ENCODE measurements at regions not wholly inside any gene's neighbourhood (a gene's known extent, or its start where the extent isn't known, plus 50 kb on each side); places are given as distances from the start of the nearest gene placed in this dataset.

DNA sequence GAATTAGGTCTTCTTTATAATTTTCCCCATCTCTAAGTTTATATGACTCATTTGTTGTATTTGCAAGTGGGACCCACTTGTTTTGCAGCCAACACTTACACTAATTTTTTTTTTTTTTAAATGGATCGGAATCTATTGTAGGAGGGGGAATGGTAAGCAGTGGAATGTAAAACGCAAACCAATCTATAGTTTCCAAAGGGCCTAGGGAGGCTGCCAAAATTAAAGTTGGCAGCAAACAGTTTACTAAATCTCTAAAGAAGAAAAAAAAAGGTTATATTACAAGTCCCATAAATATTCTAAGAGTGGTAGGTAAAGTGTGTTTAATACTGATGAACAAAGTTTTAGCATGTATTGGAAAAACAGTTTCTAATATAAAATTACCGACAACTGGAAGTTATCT lies 416.8 kb upstream of the SALL1 start:
- no peak for DNase-seq (ENCODE audit: low read depth, low spot score)
- RAD21 ChIA-PET (ENCODE audit: low non-redundant PET in 1 of 2, low total read pairs in 2 of 2, uncharacterized antibody in 2 of 2, unreplicated experiment in 2 of 2): no interaction called here
- intact Hi-C loops (cut with micrococcal nuclease): no loop called here
- no TSS peak for BruUV-seq (replicated peaks)
- Histone ChIP-seq H3K9me3 (ENCODE audit: control insufficient read depth in 1 of 2, insufficient read depth in 1 of 2, low read depth in 1 of 2, low read length in 2 of 2) (peaks cover 6 to 9% of the 10 kb centered on the region in 2 experiments; a peak in 2 of 4 replicates), H3K4me3 (replicated peaks in 1 of 2; ENCODE audit: low read depth in 1 of 2, low read length in 2 of 2) (no peak overlapping the region), H3K4me2 (ENCODE audit: low read length) (no peak overlapping the region), H3K27me3 (ENCODE audit: insufficient read depth, low read length) (no peaks in the 10 kb centered on the region), H3K79me2 (ENCODE audit: insufficient read depth, low read length) (no peaks in the 10 kb centered on the region), H3K27ac (ENCODE audit: low read depth, low read length) (no peak overlapping the region), H3K4me1 (ENCODE audit: control insufficient read depth in 1 of 2, insufficient read depth in 2 of 2, low read length in 2 of 2) (no peaks in the 10 kb centered on the region), H3K9me2 (ENCODE audit: insufficient read depth) (no peaks in the 10 kb centered on the region), H3K36me3 (ENCODE audit: control insufficient read depth in 1 of 2, insufficient read depth in 2 of 2, low read length in 2 of 2) (no peaks in the 10 kb centered on the region), H2AFZ (ENCODE audit: low read depth, low read length, poor library complexity, severe bottlenecking) (no peak overlapping the region), H4K20me1 (ENCODE audit: insufficient read depth) (no peaks in the 10 kb centered on the region), H3K9ac (ENCODE audit: low read length) (no peak overlapping the region)
- POLR2A ChIA-PET: no interaction called here
- no peak for TF ChIP-seq CTCF (IDR thresholded peaks at IDR 0.05 in 2 of 3, conservative IDR thresholded peaks at IDR 0.05 in 1 of 3; ENCODE audit: borderline replicate concordance in 1 of 3, insufficient read depth in 1 of 3, low read depth in 2 of 3, low read length in 2 of 3)
- CTCF ChIA-PET: no interaction called here
- ATAC-seq: no peak

DNA sequence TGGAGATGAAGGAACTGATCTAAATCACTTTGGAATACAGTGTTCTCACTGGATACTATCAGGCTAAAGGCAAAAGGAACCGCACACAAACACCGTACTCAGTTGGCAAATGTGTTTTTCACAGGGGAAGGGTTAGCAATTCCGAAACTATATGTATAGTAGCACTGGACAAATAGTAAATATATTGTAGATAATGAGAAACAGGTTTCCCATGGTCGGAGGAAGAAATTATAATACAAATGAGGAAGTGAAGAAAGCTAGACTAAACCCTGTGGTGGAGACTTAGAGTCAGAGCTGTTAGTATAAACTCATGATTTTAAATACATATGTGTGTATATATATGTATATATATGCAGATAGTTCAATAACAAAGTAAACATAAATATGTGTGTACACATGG lies 414.1 kb upstream of the SALL1 start:
- intact Hi-C loops (cut with micrococcal nuclease): no loop called here
- H3K27ac ChIP-seq (ENCODE audit: low read depth, low read length): no peak overlapping the region
- DNase-seq (ENCODE audit: low read depth, low spot score): no peak
- H3K27me3 ChIP-seq (ENCODE audit: insufficient read depth, low read length): no peaks in the 10 kb centered on the region
- ChIA-PET POLR2A (no interaction called here), RAD21 (ENCODE audit: low non-redundant PET in 1 of 2, low total read pairs in 2 of 2, uncharacterized antibody in 2 of 2, unreplicated experiment in 2 of 2) (no interaction called here), CTCF (no interaction called here)
- no peaks in the 10 kb centered on the region for H4K20me1 ChIP-seq (ENCODE audit: insufficient read depth)
- peaks cover 5 to 6% of the 10 kb centered on the region in 2 experiments; a peak in 2 of 4 replicates for H3K9me3 ChIP-seq (ENCODE audit: control insufficient read depth in 1 of 2, insufficient read depth in 1 of 2, low read depth in 1 of 2, low read length in 2 of 2)
- no TSS peak for BruUV-seq (replicated peaks)
- no peaks in the 10 kb centered on the region for H3K36me3 ChIP-seq (ENCODE audit: control insufficient read depth in 1 of 2, insufficient read depth in 2 of 2, low read length in 2 of 2)
- no peak overlapping the region for H3K4me3 ChIP-seq (replicated peaks in 1 of 2; ENCODE audit: low read depth in 1 of 2, low read length in 2 of 2)
- no peaks in the 10 kb centered on the region for H3K79me2 ChIP-seq (ENCODE audit: insufficient read depth, low read length)
- H3K9ac ChIP-seq (ENCODE audit: low read length): no peak overlapping the region
- no peak overlapping the region for H3K4me2 ChIP-seq (ENCODE audit: low read length)
- no peak overlapping the region for H2AFZ ChIP-seq (ENCODE audit: low read depth, low read length, poor library complexity, severe bottlenecking)
- ATAC-seq: no peak
- no peaks in the 10 kb centered on the region for H3K9me2 ChIP-seq (ENCODE audit: insufficient read depth)
- no peaks in the 10 kb centered on the region for H3K4me1 ChIP-seq (ENCODE audit: control insufficient read depth in 1 of 2, insufficient read depth in 2 of 2, low read length in 2 of 2)
- TF ChIP-seq SRF (IDR thresholded peaks at IDR 0.05; ENCODE audit: low read depth) (no peak), RAD21 (IDR thresholded peaks at IDR 0.05; ENCODE audit: low read depth) (no peak), ZNF274 (IDR thresholded peaks at IDR 0.05; ENCODE audit: low read depth, low read length) (no peak), MAX (IDR thresholded peaks at IDR 0.05) (no peak), REST (IDR thresholded peaks at IDR 0.05; ENCODE audit: low read depth) (no peak), FOSL1 (IDR thresholded peaks at IDR 0.05; ENCODE audit: low read depth) (no peak), JUND (IDR thresholded peaks at IDR 0.05) (no peak), EGR1 (IDR thresholded peaks at IDR 0.05; ENCODE audit: low read depth) (no peak), EZH2phosphoT487 (IDR thresholded peaks at IDR 0.05; ENCODE audit: borderline replicate concordance) (no peak), SP1 (IDR thresholded peaks at IDR 0.05; ENCODE audit: low read depth) (no peak), SIN3A (IDR thresholded peaks at IDR 0.05; ENCODE audit: low read depth) (no peak)
- TF ChIP-seq, protein P1, sequence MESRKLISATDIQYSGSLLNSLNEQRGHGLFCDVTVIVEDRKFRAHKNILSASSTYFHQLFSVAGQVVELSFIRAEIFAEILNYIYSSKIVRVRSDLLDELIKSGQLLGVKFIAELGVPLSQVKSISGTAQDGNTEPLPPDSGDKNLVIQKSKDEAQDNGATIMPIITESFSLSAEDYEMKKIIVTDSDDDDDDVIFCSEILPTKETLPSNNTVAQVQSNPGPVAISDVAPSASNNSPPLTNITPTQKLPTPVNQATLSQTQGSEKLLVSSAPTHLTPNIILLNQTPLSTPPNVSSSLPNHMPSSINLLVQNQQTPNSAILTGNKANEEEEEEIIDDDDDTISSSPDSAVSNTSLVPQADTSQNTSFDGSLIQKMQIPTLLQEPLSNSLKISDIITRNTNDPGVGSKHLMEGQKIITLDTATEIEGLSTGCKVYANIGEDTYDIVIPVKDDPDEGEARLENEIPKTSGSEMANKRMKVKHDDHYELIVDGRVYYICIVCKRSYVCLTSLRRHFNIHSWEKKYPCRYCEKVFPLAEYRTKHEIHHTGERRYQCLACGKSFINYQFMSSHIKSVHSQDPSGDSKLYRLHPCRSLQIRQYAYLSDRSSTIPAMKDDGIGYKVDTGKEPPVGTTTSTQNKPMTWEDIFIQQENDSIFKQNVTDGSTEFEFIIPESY (IDR thresholded peaks at IDR 0.05; ENCODE audit: extremely low read depth, insufficient replicate concordance, low read length): no peak
- TF ChIP-seq, protein P2, sequence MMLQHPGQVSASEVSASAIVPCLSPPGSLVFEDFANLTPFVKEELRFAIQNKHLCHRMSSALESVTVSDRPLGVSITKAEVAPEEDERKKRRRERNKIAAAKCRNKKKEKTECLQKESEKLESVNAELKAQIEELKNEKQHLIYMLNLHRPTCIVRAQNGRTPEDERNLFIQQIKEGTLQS (IDR thresholded peaks at IDR 0.05): no peak
